HEK293T (cell line): ENCODE measurements at regions not wholly inside any gene's neighbourhood (a gene's known extent, or its start where the extent isn't known, plus 50 kb on each side); places are given as distances from the start of the nearest gene placed in this dataset.

ENCODE experiments used
- HDGF ChIP-seq: fragments of 450-650 bp; IDR thresholded peaks from 2 replicates; pipeline ENCODE4 v1.6.1; 2017; ENCODE audit warnings: antibody characterized with exemption, borderline replicate concordance
- LEF1 ChIP-seq: fragments of 450-650 bp; IDR thresholded peaks from 2 replicates; pipeline ENCODE4 v1.6.1; 2017; ENCODE audit warnings: mild to moderate bottlenecking, borderline replicate concordance

GRCh38 chr3:80649170-80649569 lies 881.4 kb upstream of the ROBO1 start:
- no peak for TF ChIP-seq HDGF
- no peak for TF ChIP-seq LEF1
